ENCODE measurements at regions not wholly inside any gene's neighbourhood (a gene's known extent, or its start where the extent isn't known, plus 50 kb on each side); places are given as distances from the start of the nearest gene placed in this dataset.

DNA sequence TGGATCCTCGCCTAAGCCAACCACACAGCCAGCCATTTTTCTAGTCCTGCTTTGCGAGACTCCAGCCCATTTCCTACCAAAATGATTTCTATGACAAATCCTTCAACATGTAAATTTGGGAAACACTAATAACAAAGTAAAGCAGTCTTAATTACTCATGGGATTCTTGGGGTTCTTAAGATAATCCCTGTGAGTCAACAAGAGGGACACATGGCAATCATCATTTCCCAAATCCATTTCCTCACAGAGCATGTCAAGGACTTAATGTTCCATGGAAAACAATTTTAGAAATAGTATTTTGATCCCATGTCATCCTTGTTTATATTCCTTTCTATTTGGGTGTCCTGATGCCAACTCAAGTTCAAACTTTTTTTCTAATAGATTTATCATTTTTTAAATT is 322.7 kb upstream of the NOX3 start:
- intact Hi-C loops (cut with DNase I): no loop called here
- Histone ChIP-seq H3K4me3 (no peak overlapping the region), H3K9me3 (no peaks in the 10 kb centered on the region), H3K36me3 (no peaks in the 10 kb centered on the region), H3K27ac (no peak overlapping the region), H3K27me3 (no peaks in the 10 kb centered on the region), H3K4me1 (ENCODE audit: insufficient read depth) (no peaks in the 10 kb centered on the region)
- no peak for DNase-seq
- no peak for TF ChIP-seq EP300 (IDR thresholded peaks at IDR 0.05)
- TF ChIP-seq, protein P1, sequence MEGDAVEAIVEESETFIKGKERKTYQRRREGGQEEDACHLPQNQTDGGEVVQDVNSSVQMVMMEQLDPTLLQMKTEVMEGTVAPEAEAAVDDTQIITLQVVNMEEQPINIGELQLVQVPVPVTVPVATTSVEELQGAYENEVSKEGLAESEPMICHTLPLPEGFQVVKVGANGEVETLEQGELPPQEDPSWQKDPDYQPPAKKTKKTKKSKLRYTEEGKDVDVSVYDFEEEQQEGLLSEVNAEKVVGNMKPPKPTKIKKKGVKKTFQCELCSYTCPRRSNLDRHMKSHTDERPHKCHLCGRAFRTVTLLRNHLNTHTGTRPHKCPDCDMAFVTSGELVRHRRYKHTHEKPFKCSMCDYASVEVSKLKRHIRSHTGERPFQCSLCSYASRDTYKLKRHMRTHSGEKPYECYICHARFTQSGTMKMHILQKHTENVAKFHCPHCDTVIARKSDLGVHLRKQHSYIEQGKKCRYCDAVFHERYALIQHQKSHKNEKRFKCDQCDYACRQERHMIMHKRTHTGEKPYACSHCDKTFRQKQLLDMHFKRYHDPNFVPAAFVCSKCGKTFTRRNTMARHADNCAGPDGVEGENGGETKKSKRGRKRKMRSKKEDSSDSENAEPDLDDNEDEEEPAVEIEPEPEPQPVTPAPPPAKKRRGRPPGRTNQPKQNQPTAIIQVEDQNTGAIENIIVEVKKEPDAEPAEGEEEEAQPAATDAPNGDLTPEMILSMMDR (IDR thresholded peaks at IDR 0.05): no peak
- no peak for TF ChIP-seq POLR2A (IDR thresholded peaks at IDR 0.05)
- 94 to 96% (median 95%) methylated on average over 2 of the region's 2 CpGs for WGBS, 3 donors

DNA sequence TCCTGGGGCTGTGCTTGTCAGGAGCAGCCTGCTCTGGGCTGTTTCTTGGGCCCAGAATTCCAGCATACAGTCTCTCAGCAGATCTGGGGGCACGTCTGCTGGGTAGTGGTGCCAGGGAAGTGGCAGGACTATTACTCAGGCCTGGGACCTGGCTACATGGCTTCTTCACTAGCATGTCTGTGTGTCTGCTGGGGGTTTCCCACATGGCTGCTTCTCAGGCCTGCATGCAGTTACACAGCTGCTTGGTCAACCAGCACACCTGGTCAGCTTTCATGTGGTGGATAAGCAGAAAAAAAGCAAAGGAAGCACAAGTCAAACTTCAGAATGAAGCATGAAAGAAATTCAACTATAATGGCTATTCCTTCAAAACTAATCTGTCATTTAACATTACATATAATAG is 316.2 kb upstream of the NOX3 start:
- 85 to 100% (median 94%) methylated on average over 1 of the region's 1 CpG for WGBS, 3 donors
- no peaks in the 10 kb centered on the region for H3K36me3 ChIP-seq
- no peak overlapping the region for H3K27ac ChIP-seq
- no peaks in the 10 kb centered on the region for H3K9me3 ChIP-seq
- TF ChIP-seq POLR2A (IDR thresholded peaks at IDR 0.05) (no peak), EP300 (IDR thresholded peaks at IDR 0.05) (no peak)
- TF ChIP-seq, protein P1 (IDR thresholded peaks at IDR 0.05): no peak
- no peaks in the 10 kb centered on the region for H3K27me3 ChIP-seq
- no peak overlapping the region for H3K4me3 ChIP-seq
- intact Hi-C loops (cut with DNase I): no loop called here
- DNase-seq: no peak
- no peaks in the 10 kb centered on the region for H3K4me1 ChIP-seq (ENCODE audit: insufficient read depth)

DNA sequence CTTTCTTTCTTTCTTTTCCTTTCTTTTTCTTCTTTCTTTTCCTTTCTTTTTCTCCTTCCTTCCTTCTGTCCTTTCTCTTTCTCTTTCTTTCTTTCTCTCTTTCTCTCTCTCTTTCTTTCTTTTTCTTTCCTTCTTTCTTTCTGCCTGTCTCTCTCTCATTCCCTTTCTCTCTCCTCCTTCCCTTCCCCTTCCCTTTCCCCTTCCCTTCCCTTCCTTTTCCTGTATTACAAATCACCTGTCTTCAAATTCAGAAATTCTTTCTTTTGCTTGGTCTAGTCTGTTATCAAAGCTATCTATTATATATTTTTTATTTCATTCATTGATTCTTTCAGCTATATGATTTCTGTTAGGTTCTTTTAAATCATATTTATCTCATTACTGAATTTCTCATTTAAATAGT is 315.2 kb upstream of the NOX3 start:
- Histone ChIP-seq H3K4me1 (ENCODE audit: insufficient read depth) (no peaks in the 10 kb centered on the region), H3K4me3 (no peak overlapping the region)
- intact Hi-C loops (cut with DNase I): no loop called here

DNA sequence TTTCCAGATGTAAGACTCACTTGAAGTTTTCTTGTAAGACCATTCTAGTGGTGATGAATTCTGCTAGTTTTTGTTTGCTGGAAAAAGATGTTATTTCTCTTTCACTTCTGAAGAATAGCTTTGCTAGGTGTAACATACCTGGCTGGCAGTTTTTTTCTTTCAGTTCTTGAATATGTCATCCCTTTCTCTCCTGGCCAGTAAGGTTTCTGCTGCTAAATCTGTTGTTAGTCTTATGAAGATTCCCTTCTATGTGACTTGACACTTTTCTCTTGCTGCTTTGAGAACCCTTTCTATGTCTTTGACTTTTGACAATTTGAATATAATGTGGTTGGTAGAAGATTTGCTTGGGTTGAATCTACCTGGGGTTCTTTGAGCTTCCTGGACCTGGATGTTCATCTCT is 314.7 kb upstream of the NOX3 start:
- Histone ChIP-seq H3K27ac (no peak overlapping the region), H3K9me3 (no peaks in the 10 kb centered on the region), H3K4me1 (ENCODE audit: insufficient read depth) (no peaks in the 10 kb centered on the region), H3K4me3 (no peak overlapping the region), H3K36me3 (no peaks in the 10 kb centered on the region), H3K27me3 (no peaks in the 10 kb centered on the region)
- no peak for TF ChIP-seq POLR2A (IDR thresholded peaks at IDR 0.05)
- TF ChIP-seq, protein P1 (IDR thresholded peaks at IDR 0.05): no peak
- no peak for TF ChIP-seq EP300 (IDR thresholded peaks at IDR 0.05)
- intact Hi-C loops (cut with DNase I): no loop called here
- no peak for DNase-seq

More for the DNA sequence above, 315.2 kb upstream of the NOX3 start:
- H3K27me3 ChIP-seq: no peaks in the 10 kb centered on the region
- no peak for DNase-seq
- TF ChIP-seq POLR2A (IDR thresholded peaks at IDR 0.05) (no peak), EP300 (IDR thresholded peaks at IDR 0.05) (no peak)
- TF ChIP-seq, protein P1 (IDR thresholded peaks at IDR 0.05): no peak
- no peaks in the 10 kb centered on the region for H3K9me3 ChIP-seq
- H3K27ac ChIP-seq: no peak overlapping the region
- no peaks in the 10 kb centered on the region for H3K36me3 ChIP-seq
